IMR-90 (cell line): ENCODE measurements at regions not wholly inside any gene's neighbourhood (a gene's known extent, or its start where the extent isn't known, plus 50 kb on each side); places are given as distances from the start of the nearest gene placed in this dataset.

Source experiments
- ATAC-seq: fragments of 200-7000 bp; cut with Tn5 transposase; 2 replicates; pipeline ENCODE4 v1.9.1; 2020; ENCODE audit warnings: low read depth, mild to moderate bottlenecking, moderate library complexity
- BruUV-seq: library from RNA; stranded (reverse); fragments of 400-500 nt; replicated peaks from 2 replicates; lab custom pipeline; 2021; lab: Mats Ljungman, UMichigan
- CTCF ChIA-PET: fragments of 300-600 bp; formaldehyde crosslinking; extraction: SDS; loops from one replicate; lab custom pipeline; 2021; ENCODE audit warnings: antibody characterized with exemption; lab: Yijun Ruan, JAX
- POLR2A ChIA-PET: fragments of 300-600 bp; sonication (Branson Sonifier 250); formaldehyde crosslinking; loops from one replicate; lab custom pipeline; 2022; ENCODE audit warnings: antibody characterized with exemption; ENCODE audit not compliant: unreplicated experiment; lab: Charles Lee
- DNase-seq: peaks from one replicate; pipeline ENCODE4 v3.0.0; 2013
- H2AFZ ChIP-seq: replicated peaks from 2 replicates; pipeline ENCODE3; 2013; ENCODE audit warnings: low read length, mild to moderate bottlenecking; ENCODE audit not compliant: poor library complexity
- H2AK5ac ChIP-seq: 2 replicates; pipeline ENCODE4 v1.6.1; 2013; ENCODE audit warnings: low read depth, low read length, inconsistent platforms
- H2AK9ac ChIP-seq: replicated peaks from 2 replicates; pipeline ENCODE3; 2013; ENCODE audit warnings: mild to moderate bottlenecking, low read depth, low read length, moderate library complexity; ENCODE audit not compliant: poor library complexity
- H2BK120ac ChIP-seq: 2 replicates; pipeline ENCODE4 v1.6.1; 2013; ENCODE audit warnings: low read depth, low read length, inconsistent platforms
- H2BK15ac ChIP-seq: 3 replicates; pipeline ENCODE4 v1.6.1; 2013; ENCODE audit warnings: low read depth, low read length, inconsistent platforms
- H2BK20ac ChIP-seq: 2 replicates; pipeline ENCODE4 v1.6.1; 2013; ENCODE audit warnings: low read depth, mild to moderate bottlenecking, inconsistent platforms, low read length, moderate library complexity
- H2BK5ac ChIP-seq: 2 replicates; pipeline ENCODE4 v1.6.1; 2013; ENCODE audit warnings: mild to moderate bottlenecking, low read depth, low read length, inconsistent platforms; ENCODE audit not compliant: poor library complexity, severe bottlenecking
- H3K14ac ChIP-seq: replicated peaks from 2 replicates; pipeline ENCODE4 v1.6.1; 2013; ENCODE audit warnings: low read depth, low read length, inconsistent platforms
- H3K18ac ChIP-seq: 2 replicates; pipeline ENCODE4 v1.6.1; 2013; ENCODE audit warnings: low read depth, low read length, control low read depth
- H3K23ac ChIP-seq: 2 replicates; pipeline ENCODE4 v1.6.1; 2013; ENCODE audit warnings: low read depth, low read length, inconsistent platforms
- H3K27ac ChIP-seq: 2 replicates; pipeline ENCODE4 v1.5.1; 2013; ENCODE audit warnings: mild to moderate bottlenecking, control low read depth, low read length; ENCODE audit not compliant: insufficient read depth
- H3K27me3 ChIP-seq: 2 replicates; pipeline ENCODE4 v1.6.1; 2013; ENCODE audit warnings: low read length; ENCODE audit not compliant: control insufficient read depth, insufficient read depth
- H3K36me3 ChIP-seq: 2 replicates; pipeline ENCODE4 v1.6.1; 2013; ENCODE audit warnings: low read length, mixed read lengths; ENCODE audit not compliant: control insufficient read depth, insufficient read depth
- H3K4ac ChIP-seq: 2 replicates; pipeline ENCODE4 v1.6.1; 2013; ENCODE audit warnings: low read depth, low read length, inconsistent platforms
- H3K4me1 ChIP-seq: 2 replicates; pipeline ENCODE4 v1.6.1; 2013; ENCODE audit warnings: low read length, mixed read lengths; ENCODE audit not compliant: control insufficient read depth, insufficient read depth
- H3K4me2 ChIP-seq: 2 replicates; pipeline ENCODE4 v1.6.1; 2013; ENCODE audit warnings: low read depth, mild to moderate bottlenecking, control low read depth, low read length, moderate library complexity
- H3K4me3 ChIP-seq: 2 replicates; pipeline ENCODE4 v1.5.1; 2013; ENCODE audit warnings: low read depth, mild to moderate bottlenecking, control low read depth, low read length, moderate library complexity; ENCODE audit not compliant: insufficient read depth
- H3K56ac ChIP-seq: 2 replicates; pipeline ENCODE4 v1.6.1; 2013; ENCODE audit warnings: low read length, inconsistent platforms; ENCODE audit not compliant: insufficient read depth; ENCODE audit errors: extremely low read depth
- H3K79me1 ChIP-seq, 2 experiments: 2 replicates each; pipeline ENCODE4 v1.6.1; 2013; ENCODE audit warnings: low read length in 2 of 2, inconsistent platforms in 1 of 2, low read depth in 1 of 2
- H3K9ac ChIP-seq: 2 replicates; pipeline ENCODE4 v1.6.1; 2013; ENCODE audit warnings: low read depth, low read length, control low read depth
- H3K9me1 ChIP-seq: 2 replicates; pipeline ENCODE4 v1.6.1; 2013; ENCODE audit warnings: low read length, inconsistent platforms; ENCODE audit not compliant: insufficient read depth
- H3K9me3 ChIP-seq: 2 replicates; pipeline ENCODE4 v1.6.1; 2013; ENCODE audit warnings: low read length; ENCODE audit not compliant: control insufficient read depth, insufficient read depth
- H4K20me1 ChIP-seq: 2 replicates; pipeline ENCODE4 v1.6.1; 2013; ENCODE audit warnings: low read length, inconsistent platforms; ENCODE audit not compliant: insufficient read depth
- H4K5ac ChIP-seq: 2 replicates; pipeline ENCODE4 v1.6.1; 2013; ENCODE audit warnings: mild to moderate bottlenecking, low read depth, low read length, control low read depth
- H4K8ac ChIP-seq, 2 experiments: 2 replicates each; pipeline ENCODE4 v1.6.1; 2013; ENCODE audit warnings: low read depth in 2 of 2, low read length in 2 of 2, control low read depth in 1 of 2, inconsistent platforms in 1 of 2
- H4K91ac ChIP-seq: 2 replicates; pipeline ENCODE4 v1.6.1; 2013; ENCODE audit warnings: low read depth, low read length, inconsistent platforms; ENCODE audit not compliant: insufficient read depth
- FOS ChIP-seq: fragments of 150-350 bp; IDR thresholded peaks from 2 replicates; pipeline ENCODE4 v1.6.1; 2016; ENCODE audit warnings: low read depth, low read length
- MXI1 ChIP-seq: IDR thresholded peaks from 2 replicates; pipeline ENCODE4 v1.6.1; 2012; ENCODE audit warnings: low read depth, mild to moderate bottlenecking, low read length, moderate library complexity, borderline replicate concordance
- WGBS, 2 experiments: methylation state at CpG; one replicate each; pipeline versions ENCODE4 v1.1.5 to v1.1.7; 2013; ENCODE audit warnings: missing lambda C conversion rate in 2 of 2; ENCODE audit not compliant: insufficient read length in 1 of 2; ENCODE audit errors: extremely low coverage in 2 of 2; 5-methylcytosine and 5-hydroxymethylcytosine counted together
- dilution Hi-C: fragments of 300-500 bp; cut with HindIII; formaldehyde crosslinking; loops from one replicate; pipeline ENCODE4 v1.14.3; 2018; ENCODE audit warnings: low sequenced_read_pairs; ENCODE audit not compliant: unreplicated experiment
- in situ Hi-C: fragments of 300-500 bp; cut with MboI; formaldehyde crosslinking; loops from 3 replicates; pipeline ENCODE4 v1.14.3; 2019; ENCODE audit warnings: low sequenced_read_pairs, inconsistent platforms, mixed read lengths
- intact Hi-C: fragments of 100-400 bp; cut with micrococcal nuclease; formaldehyde crosslinking; loops from 2 replicates; pipeline ENCODE4 v1.10.0; 2022

DNA sequence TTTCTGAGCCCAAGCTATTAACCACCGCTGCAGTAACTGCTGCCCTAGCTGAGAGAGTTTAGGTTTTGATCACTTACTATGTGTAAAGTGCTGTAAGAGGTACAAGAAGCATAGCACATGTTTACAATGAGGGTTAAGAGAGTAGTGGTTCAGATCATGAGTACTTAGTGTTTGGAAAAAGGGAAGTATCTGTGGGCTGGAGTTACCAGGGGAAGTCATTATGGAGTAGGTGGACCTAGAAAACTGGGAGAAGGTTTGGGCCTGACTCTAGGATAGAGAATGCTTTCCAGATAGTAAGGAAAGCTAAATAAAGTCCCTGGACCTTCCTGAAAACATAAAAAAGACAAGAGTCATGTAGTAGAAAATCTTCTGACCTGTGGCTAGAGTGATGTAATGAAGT lies 149.6 kb upstream of the PLXNA2 start:
- no peaks in the 10 kb centered on the region for H3K27me3 ChIP-seq
- no peak overlapping the region for H3K4me2 ChIP-seq
- intact Hi-C loops (no loop called here), in situ Hi-C loops (no loop called here), dilution Hi-C loops (no loop called here)
- H3K27ac ChIP-seq, result no peak overlapping the region
- POLR2A ChIA-PET, result no interaction called here
- H2BK120ac ChIP-seq, result no peak overlapping the region
- H3K18ac ChIP-seq, result no peak overlapping the region
- H3K4me3 ChIP-seq, result no peak overlapping the region
- no peak overlapping the region for H3K56ac ChIP-seq
- no peaks in the 10 kb centered on the region for H3K4me1 ChIP-seq
- H2AK5ac ChIP-seq, result no peak overlapping the region
- no peak for ATAC-seq
- no peak overlapping the region for H3K23ac ChIP-seq
- no peak overlapping the region for H2AK9ac ChIP-seq
- H2BK20ac ChIP-seq, result no peak overlapping the region
- no peaks in the 10 kb centered on the region for H3K9me1 ChIP-seq
- H3K79me1 ChIP-seq, result no peaks in the 10 kb centered on the region
- BruUV-seq, result no TSS peak
- H4K91ac ChIP-seq, result no peak overlapping the region
- 80% methylated on average over 1 of the region's 1 CpG; no CpG with 5 or more reads in 1 of the 2 experiments for WGBS, 2 experiments
- no peak overlapping the region for H3K4ac ChIP-seq
- no peak overlapping the region for H3K9ac ChIP-seq
- H2BK5ac ChIP-seq, result no peak overlapping the region
- no peaks in the 10 kb centered on the region for H3K9me3 ChIP-seq
- H3K36me3 ChIP-seq, result no peaks in the 10 kb centered on the region
- no peak overlapping the region for H2AFZ ChIP-seq
- H2BK15ac ChIP-seq, result no peak overlapping the region
- CTCF ChIA-PET, result no interaction called here
- no peaks in the 10 kb centered on the region for H4K20me1 ChIP-seq
- H4K5ac ChIP-seq, result no peak overlapping the region
- H3K14ac ChIP-seq, result no peak overlapping the region
- no peak for DNase-seq
- H4K8ac ChIP-seq, result no peak overlapping the region
- TF ChIP-seq FOS, result no peak
- TF ChIP-seq MXI1, result no peak
